H1 (cell line): ENCODE measurements at regions not wholly inside any gene's neighbourhood (a gene's known extent, or its start where the extent isn't known, plus 50 kb on each side); places are given as distances from the start of the nearest gene placed in this dataset.

Source experiments
- BACH1 ChIP-seq: IDR thresholded peaks from 2 replicates; pipeline ENCODE4 v1.6.1; 2012; ENCODE audit warnings: low read length, improper control_type of control experiment
- EP300 ChIP-seq, 2 experiments: IDR thresholded peaks; 1 replicate in 1 of 2; 2 replicates in 1 of 2; pipeline ENCODE4 v1.6.1; 2011 to 2012; ENCODE audit warnings: low read depth in 2 of 2, low read length in 2 of 2, mild to moderate bottlenecking in 2 of 2, borderline replicate concordance in 1 of 2, inconsistent platforms in 1 of 2, moderate library complexity in 1 of 2
- POLR2AphosphoS5 ChIP-seq: IDR thresholded peaks from 2 replicates; pipeline ENCODE4 v1.6.1; 2011; ENCODE audit warnings: low read depth, low read length
- SP4 ChIP-seq: IDR thresholded peaks from 2 replicates; pipeline ENCODE4 v1.6.1; 2012; ENCODE audit warnings: low read length, inconsistent platforms

GRCh38 chr15:91712286-91712685, 141.2 kb upstream of the SLCO3A1 start (continued):
- TF ChIP-seq EP300 (IDR thresholded peaks at IDR 0.05; ENCODE audit: borderline replicate concordance in 1 of 2, low read depth in 2 of 2, low read length in 2 of 2) (no peak), POLR2AphosphoS5 (no peak), BACH1 (no peak), SP4 (no peak)
